Glomerular visceral epithelial cell (primary cell): ENCODE measurements at regions not wholly inside any gene's neighbourhood (a gene's known extent, or its start where the extent isn't known, plus 50 kb on each side); places are given as distances from the start of the nearest gene placed in this dataset.
"Not testable (repeated sequence)": the region's sequence is repeated elsewhere in the genome, so short reads cannot be mapped to it uniquely, and the experiment has no call there.

Experiments
- DNase-seq: peaks from one replicate; pipeline ENCODE4 v3.0.0-alpha.2; 2016; ENCODE audit errors: extremely low spot score

- DNase-seq: no peak
Observed at GRCh38 chr1:93773049-93773838, 91.6 kb upstream of the BCAR3 start.

GRCh38 chr1:93771843-93772242, 90.2 kb upstream of the BCAR3 start:
- DNase-seq: no peak

GRCh38 chr1:93770640-93771039, 89.0 kb upstream of the BCAR3 start:
- DNase-seq: no peak

- no peak for DNase-seq
Observed at GRCh38 chr1:93769777-93770176, 88.1 kb upstream of the BCAR3 start.

GRCh38 chr1:93768380-93768863, 86.8 kb upstream of the BCAR3 start:
- DNase-seq: no peak

- no peak for DNase-seq
Observed at GRCh38 chr1:93766451-93766850, 84.8 kb upstream of the BCAR3 start.

- DNase-seq: no peak
Observed at GRCh38 chr1:93765099-93765498, 83.5 kb upstream of the BCAR3 start.

GRCh38 chr1:93764366-93764750, 82.7 kb upstream of the BCAR3 start:
- DNase-seq: no peak

- DNase-seq: no peak
Observed at GRCh38 chr1:93763704-93764365, 82.2 kb upstream of the BCAR3 start.

- peak; percentile 68 for DNase-seq
Observed at GRCh38 chr1:93758842-93759515, 77.3 kb upstream of the BCAR3 start.

- no peak for DNase-seq
Observed at GRCh38 chr1:93757256-93758036, 75.8 kb upstream of the BCAR3 start.

- no peak for DNase-seq
Observed at GRCh38 chr1:93756657-93757056, 75.0 kb upstream of the BCAR3 start.

GRCh38 chr1:93755251-93755715, 73.6 kb upstream of the BCAR3 start:
- not testable (repeated sequence) for DNase-seq

- peak; percentile 70 for DNase-seq
Observed at GRCh38 chr1:93753791-93754763, 72.4 kb upstream of the BCAR3 start.

- DNase-seq: no peak
Observed at GRCh38 chr1:93751377-93752250, 70.0 kb upstream of the BCAR3 start.

- no peak for DNase-seq
Observed at GRCh38 chr1:93750955-93751354, 69.3 kb upstream of the BCAR3 start.

GRCh38 chr1:93749894-93750301, 68.3 kb upstream of the BCAR3 start:
- no peak for DNase-seq

GRCh38 chr1:93749487-93749886, 67.8 kb upstream of the BCAR3 start:
- no peak for DNase-seq

- DNase-seq: no peak
Observed at GRCh38 chr1:93746021-93746812, 64.6 kb upstream of the BCAR3 start.
